ENCODE measurements at regions not wholly inside any gene's neighbourhood (a gene's known extent, or its start where the extent isn't known, plus 50 kb on each side); places are given as distances from the start of the nearest gene placed in this dataset.
A peak's percentile ranks its signal among the peaks of the same experiment; 100 is the strongest.

DNA sequence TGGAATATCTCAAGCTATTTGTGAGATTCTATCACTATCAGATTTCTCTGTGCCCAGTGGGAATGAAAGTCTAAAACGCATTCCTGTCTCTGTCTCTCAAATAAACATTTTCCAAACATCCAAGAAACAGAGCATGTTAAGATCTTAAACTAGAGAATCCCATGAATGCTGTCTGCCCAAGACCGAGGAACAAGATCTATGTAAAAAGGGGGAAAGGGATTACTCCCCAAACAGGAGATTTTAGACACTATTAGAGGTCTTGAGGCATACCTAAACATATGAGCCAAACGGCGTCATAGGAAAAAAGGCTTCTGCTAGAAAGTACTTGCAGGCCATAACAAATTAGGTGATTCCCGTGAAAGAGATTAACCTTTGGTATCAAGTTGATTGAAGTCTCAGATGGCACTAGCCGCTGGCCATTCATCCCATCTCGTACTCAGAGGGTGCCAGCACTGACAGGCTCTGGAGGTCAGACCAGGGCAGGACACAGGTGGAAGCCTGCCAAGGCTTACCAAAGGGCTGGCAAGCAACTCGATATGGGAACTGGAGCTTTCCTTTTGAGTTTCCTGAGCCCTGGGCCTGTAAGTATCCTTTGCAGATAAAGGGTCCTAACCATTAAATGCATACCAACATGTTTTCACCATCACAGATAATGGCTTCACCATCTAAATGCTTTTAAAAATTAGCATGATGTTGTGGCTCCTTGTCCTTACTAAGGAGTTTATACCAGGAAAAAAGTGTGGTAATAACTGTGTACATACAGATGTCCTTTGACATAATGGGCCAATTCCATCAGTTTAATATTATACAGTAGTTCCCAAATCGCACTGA is 225.2 kb downstream of the FOXO1 start:
- Histone ChIP-seq H3K4me3 (no peak overlapping the region), H3K4me1 (peaks cover 46% of the 10 kb centered on the region), H3K27me3 (ENCODE audit: insufficient read depth in 3 of 3, low read length in 2 of 3) (no peaks in the 10 kb centered on the region), H3K36me3 (ENCODE audit: insufficient read depth in 1 of 2, low read depth in 1 of 2) (no peaks in the 10 kb centered on the region), H3K9me3 (no peaks in the 10 kb centered on the region), H3K27ac (peak overlapping the region; percentile 68)
- peak; percentile 86 to 95 for DNase-seq
- intact Hi-C loops (cut with DNase I) = loop anchor here (5.0 to 10.0 kb wide), 2 partner anchors 39 to 206 kb away; no protein-coding TSS in a partner anchor
- TF ChIP-seq, protein P1, sequence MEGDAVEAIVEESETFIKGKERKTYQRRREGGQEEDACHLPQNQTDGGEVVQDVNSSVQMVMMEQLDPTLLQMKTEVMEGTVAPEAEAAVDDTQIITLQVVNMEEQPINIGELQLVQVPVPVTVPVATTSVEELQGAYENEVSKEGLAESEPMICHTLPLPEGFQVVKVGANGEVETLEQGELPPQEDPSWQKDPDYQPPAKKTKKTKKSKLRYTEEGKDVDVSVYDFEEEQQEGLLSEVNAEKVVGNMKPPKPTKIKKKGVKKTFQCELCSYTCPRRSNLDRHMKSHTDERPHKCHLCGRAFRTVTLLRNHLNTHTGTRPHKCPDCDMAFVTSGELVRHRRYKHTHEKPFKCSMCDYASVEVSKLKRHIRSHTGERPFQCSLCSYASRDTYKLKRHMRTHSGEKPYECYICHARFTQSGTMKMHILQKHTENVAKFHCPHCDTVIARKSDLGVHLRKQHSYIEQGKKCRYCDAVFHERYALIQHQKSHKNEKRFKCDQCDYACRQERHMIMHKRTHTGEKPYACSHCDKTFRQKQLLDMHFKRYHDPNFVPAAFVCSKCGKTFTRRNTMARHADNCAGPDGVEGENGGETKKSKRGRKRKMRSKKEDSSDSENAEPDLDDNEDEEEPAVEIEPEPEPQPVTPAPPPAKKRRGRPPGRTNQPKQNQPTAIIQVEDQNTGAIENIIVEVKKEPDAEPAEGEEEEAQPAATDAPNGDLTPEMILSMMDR (IDR thresholded peaks at IDR 0.05) = no peak
- ATAC-seq = peak; percentile 82 to 88 (median 86)
- WGBS, 3 donors = 11 to 24% (median 13%) methylated on average over 9 of the region's 9 CpGs

DNA sequence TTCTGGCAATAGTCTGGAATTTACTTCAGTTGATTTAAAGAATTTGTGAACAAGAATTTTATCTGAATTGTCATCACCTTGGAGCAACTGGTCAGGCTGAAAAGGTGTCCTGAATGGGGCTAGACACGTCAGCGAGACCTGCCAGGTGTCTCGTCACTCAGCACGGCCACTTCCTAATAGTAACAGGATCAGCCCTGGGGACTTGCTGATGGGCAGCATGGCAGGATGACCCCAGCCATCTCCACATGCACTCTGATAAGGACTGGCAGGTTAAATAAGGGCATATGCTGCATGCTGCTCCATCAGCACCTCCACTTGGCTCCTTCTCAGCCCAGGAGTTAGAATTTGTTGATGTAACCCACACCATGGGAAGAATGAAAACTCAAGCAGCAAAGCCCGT is 224.2 kb downstream of the FOXO1 start:
- Histone ChIP-seq H3K4me3 (no peak overlapping the region), H3K36me3 (ENCODE audit: insufficient read depth in 1 of 2, low read depth in 1 of 2) (no peaks in the 10 kb centered on the region), H3K27me3 (ENCODE audit: insufficient read depth in 3 of 3, low read length in 2 of 3) (no peaks in the 10 kb centered on the region), H3K4me1 (peaks cover 46% of the 10 kb centered on the region), H3K27ac (peak overlapping the region; percentile 56), H3K9me3 (no peaks in the 10 kb centered on the region)
- WGBS, 3 donors = 19 to 47% (median 27%) methylated on average over 5 of the region's 5 CpGs
- TF ChIP-seq, protein P1 (IDR thresholded peaks at IDR 0.05) = no peak
- ATAC-seq (peak; percentile 6 to 76 (median 30)), DNase-seq (peak in 1 of 2 donors; percentile 43)
- intact Hi-C loops (cut with DNase I) = loop anchor here (5.0 to 10.0 kb wide), 2 partner anchors 40 to 207 kb away; no protein-coding TSS in a partner anchor

DNA sequence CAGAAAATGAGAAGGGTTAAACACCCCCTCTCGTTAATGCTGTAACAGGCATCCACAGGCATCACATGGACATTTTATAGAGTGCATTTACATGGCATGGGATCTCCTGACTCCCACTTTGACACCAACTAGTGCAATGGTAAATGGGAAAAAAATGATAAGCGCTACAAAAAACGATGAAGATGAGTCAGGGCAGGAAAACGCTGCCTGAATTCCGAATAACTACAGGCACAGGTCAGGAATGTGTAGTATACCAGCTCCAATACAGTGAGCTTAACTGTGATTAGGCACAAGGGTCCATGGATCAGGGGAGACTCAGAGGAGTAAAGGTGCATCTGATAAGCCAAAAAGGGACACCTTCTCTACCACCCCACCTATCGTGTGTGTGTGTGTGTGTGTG is 223.6 kb downstream of the FOXO1 start:
- H3K4me1 ChIP-seq = peaks cover 46% of the 10 kb centered on the region
- no peaks in the 10 kb centered on the region for H3K36me3 ChIP-seq (ENCODE audit: insufficient read depth in 1 of 2, low read depth in 1 of 2)
- no peaks in the 10 kb centered on the region for H3K9me3 ChIP-seq
- DNase-seq = no peak
- no peaks in the 10 kb centered on the region for H3K27me3 ChIP-seq (ENCODE audit: insufficient read depth in 3 of 3, low read length in 2 of 3)
- H3K27ac ChIP-seq = no peak overlapping the region
- H3K4me3 ChIP-seq = no peak overlapping the region
- intact Hi-C loops (cut with DNase I) = loop anchor here (5.0 to 10.0 kb wide), 2 partner anchors 41 to 208 kb away; no protein-coding TSS in a partner anchor
- WGBS, 3 donors = 53 to 73% (median 63%) methylated on average over 6 of the region's 6 CpGs
- no peak for ATAC-seq
- TF ChIP-seq, protein P1 (IDR thresholded peaks at IDR 0.05) = no peak

DNA sequence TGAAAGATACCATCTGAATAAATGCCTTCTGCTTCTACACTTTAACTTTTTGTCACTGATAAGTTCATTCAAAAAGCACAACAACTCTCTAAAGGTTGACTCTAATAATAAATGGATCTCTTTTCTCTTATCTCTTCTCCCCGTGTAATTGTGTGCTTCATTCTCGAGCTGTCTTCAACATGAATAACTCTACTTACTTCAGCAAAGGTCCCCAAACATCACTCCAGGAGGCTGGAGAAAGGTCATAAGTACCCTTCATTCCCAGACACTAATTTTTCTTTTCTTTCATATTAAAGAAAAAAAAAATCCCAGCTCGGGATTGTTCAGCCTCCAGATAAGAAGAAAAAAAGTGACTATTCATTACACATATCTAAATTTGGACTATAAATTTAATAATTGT is 222.2 kb downstream of the FOXO1 start:
- Histone ChIP-seq H3K27me3 (ENCODE audit: insufficient read depth in 3 of 3, low read length in 2 of 3) (no peaks in the 10 kb centered on the region), H3K36me3 (ENCODE audit: insufficient read depth in 1 of 2, low read depth in 1 of 2) (no peaks in the 10 kb centered on the region), H3K4me1 (peaks cover 38% of the 10 kb centered on the region), H3K9me3 (peaks cover 2% of the 10 kb centered on the region), H3K27ac (no peak overlapping the region), H3K4me3 (no peak overlapping the region)
- DNase-seq (no peak), ATAC-seq (no peak)
- 87 to 97% (median 92%) methylated on average over 3 of the region's 3 CpGs for WGBS, 3 donors
- TF ChIP-seq, protein P1 (IDR thresholded peaks at IDR 0.05) = no peak
- intact Hi-C loops (cut with DNase I) = loop anchor here (2.0 to 10.0 kb wide), 3 partner anchors 42 to 223 kb away; partner anchors contain the start of gene FOXO1 (in 1 of the 2)
